Smooth muscle cell (in vitro differentiated cells): ENCODE measurements at regions not wholly inside any gene's neighbourhood (a gene's known extent, or its start where the extent isn't known, plus 50 kb on each side); places are given as distances from the start of the nearest gene placed in this dataset.

Experiments used
- DNase-seq: peaks from one replicate; lab custom pipeline; 2025; ENCODE audit not compliant: unreplicated experiment; lab: John Stamatoyannopoulos, UW
- H2AFZ ChIP-seq: fragments of 200-600 bp; sonication (generic); 2 replicates; pipeline ENCODE4 v1.6.0; 2016; ENCODE audit warnings: antibody characterized with exemption, low read depth, mild to moderate bottlenecking
- H3F3A ChIP-seq: fragments of 200-600 bp; sonication (generic); 2 replicates; pipeline ENCODE4 v1.6.0; 2017; ENCODE audit warnings: antibody characterized with exemption, low read depth
- H3K27ac ChIP-seq: fragments of 200-600 bp; sonication (generic); 2 replicates; pipeline ENCODE4 v1.5.1; 2016; ENCODE audit warnings: low read depth, mild to moderate bottlenecking
- H3K27me3 ChIP-seq: fragments of 200-600 bp; sonication (generic); 2 replicates; pipeline ENCODE4 v1.6.1; 2016; ENCODE audit warnings: low read depth, mild to moderate bottlenecking
- H3K36me3 ChIP-seq: fragments of 200-600 bp; sonication (generic); 2 replicates; pipeline ENCODE4 v1.5.1; 2016; ENCODE audit warnings: low read depth
- H3K4me1 ChIP-seq: fragments of 200-600 bp; sonication (generic); 2 replicates; pipeline ENCODE4 v1.5.1; 2016; ENCODE audit warnings: low read depth
- H3K4me2 ChIP-seq: fragments of 200-600 bp; sonication (generic); 2 replicates; pipeline ENCODE4 v1.6.0; 2016; ENCODE audit warnings: mild to moderate bottlenecking
- H3K4me3 ChIP-seq: fragments of 200-600 bp; sonication (generic); 2 replicates; pipeline ENCODE4 v1.5.1; 2016; ENCODE audit warnings: mild to moderate bottlenecking
- H3K79me2 ChIP-seq: fragments of 200-600 bp; sonication (generic); 2 replicates; pipeline ENCODE4 v1.6.0; 2016; ENCODE audit warnings: low read depth, mild to moderate bottlenecking
- H3K9ac ChIP-seq: fragments of 200-600 bp; sonication (generic); 2 replicates; pipeline ENCODE4 v1.6.0; 2016; ENCODE audit warnings: low read depth
- H3K9me3 ChIP-seq: fragments of 200-600 bp; sonication (generic); replicated peaks from 2 replicates; pipeline ENCODE4 v1.5.1; 2016; ENCODE audit warnings: low read depth
- H4K20me1 ChIP-seq: fragments of 200-600 bp; sonication (generic); 2 replicates; pipeline ENCODE4 v1.6.0; 2016; ENCODE audit warnings: low read depth
- CTCF ChIP-seq: fragments of 200-600 bp; sonication (generic); IDR thresholded peaks from 2 replicates; pipeline ENCODE4 v1.5.1; 2017; ENCODE audit warnings: borderline replicate concordance, mild to moderate bottlenecking, antibody characterized with exemption; ENCODE audit not compliant: insufficient read depth, poor library complexity, severe bottlenecking
- WGBS: methylation state at CpG from one replicate; pipeline ENCODE4 v1.1.7; 2016; ENCODE audit warnings: low lambda C conversion rate; 5-methylcytosine and 5-hydroxymethylcytosine counted together

GRCh38 chr7:386385-386784 is 96.4 kb downstream of the FOXL3 start:
- Histone ChIP-seq H3K36me3 (no peaks in the 10 kb centered on the region), H4K20me1 (no peaks in the 10 kb centered on the region), H3K4me3 (no peak overlapping the region), H3K27ac (no peak overlapping the region), H3K9me3 (no peaks in the 10 kb centered on the region), H3K9ac (no peak overlapping the region), H3F3A (no peaks in the 10 kb centered on the region), H3K4me1 (no peaks in the 10 kb centered on the region), H3K79me2 (no peaks in the 10 kb centered on the region), H3K27me3 (peaks cover 21% of the 10 kb centered on the region), H3K4me2 (no peak overlapping the region), H2AFZ (no peak overlapping the region)
- 84% methylated on average over 11 of the region's 11 CpGs for WGBS
- TF ChIP-seq CTCF: no peak
- no peak for DNase-seq

- H2AFZ ChIP-seq: no peak overlapping the region
- 96% methylated on average over 35 of the region's 35 CpGs for WGBS
- H3K9me3 ChIP-seq: no peaks in the 10 kb centered on the region
- H3K4me2 ChIP-seq: no peak overlapping the region
- H3K36me3 ChIP-seq: no peaks in the 10 kb centered on the region
- no peak overlapping the region for H3K9ac ChIP-seq
- TF ChIP-seq CTCF: no peak
- no peak overlapping the region for H3K27ac ChIP-seq
- no peak for DNase-seq
- peaks cover 21% of the 10 kb centered on the region for H3K27me3 ChIP-seq
- H3F3A ChIP-seq: no peaks in the 10 kb centered on the region
- H3K4me3 ChIP-seq: no peak overlapping the region
- no peaks in the 10 kb centered on the region for H4K20me1 ChIP-seq
- H3K79me2 ChIP-seq: no peaks in the 10 kb centered on the region
- no peaks in the 10 kb centered on the region for H3K4me1 ChIP-seq
Observed at GRCh38 chr7:387132-388022, 97.4 kb downstream of the FOXL3 start.

- no peak for DNase-seq
- Histone ChIP-seq H3K9me3 (no peaks in the 10 kb centered on the region), H3K9ac (no peak overlapping the region), H3K27me3 (peaks cover 14% of the 10 kb centered on the region), H3K4me1 (no peaks in the 10 kb centered on the region), H2AFZ (no peak overlapping the region), H3F3A (no peaks in the 10 kb centered on the region), H3K4me2 (no peak overlapping the region), H3K79me2 (no peaks in the 10 kb centered on the region), H3K4me3 (no peak overlapping the region), H4K20me1 (no peaks in the 10 kb centered on the region), H3K36me3 (no peaks in the 10 kb centered on the region), H3K27ac (no peak overlapping the region)
- WGBS: 94% methylated on average over 39 of the region's 40 CpGs
- no peak for TF ChIP-seq CTCF
Observed at GRCh38 chr7:388023-388960, 98.3 kb downstream of the FOXL3 start.
